ENCODE measurements at regions not wholly inside any gene's neighbourhood (a gene's known extent, or its start where the extent isn't known, plus 50 kb on each side); places are given as distances from the start of the nearest gene placed in this dataset.
"Not testable (repeated sequence)": the region's sequence is repeated elsewhere in the genome, so short reads cannot be mapped to it uniquely, and the experiment has no call there.

DNA sequence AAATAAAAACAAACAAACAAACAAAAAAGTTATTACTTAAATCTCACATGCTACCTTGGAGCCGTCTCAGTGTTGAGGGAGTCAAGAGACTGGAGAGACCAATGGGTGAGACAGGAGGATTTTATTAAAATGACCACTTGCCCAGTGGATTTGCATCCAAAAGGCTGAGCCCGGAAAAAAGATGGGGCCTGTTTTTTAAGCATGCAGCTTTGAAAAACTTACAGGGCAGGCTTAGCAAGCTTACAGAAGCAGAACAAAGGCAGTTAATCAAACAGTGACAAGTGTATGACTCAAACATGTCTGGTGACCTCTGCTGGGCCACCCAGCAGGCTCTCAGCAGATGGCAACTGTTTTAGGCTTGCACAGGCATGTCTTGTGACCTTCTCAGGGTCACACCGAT is 82.5 kb downstream of the POTEH start:
- not testable (repeated sequence) for DNase-seq

- DNase-seq, result not testable (repeated sequence)
These were observed 85.3 kb downstream of the POTEH start for GRCh38 chr22:15775118-15775517.

- DNase-seq, result not testable (repeated sequence)
These were observed 86.1 kb downstream of the POTEH start for GRCh38 chr22:15775670-15776669.

GRCh38 chr22:15776727-15777126 is 86.9 kb downstream of the POTEH start:
- DNase-seq, result not testable (repeated sequence)

DNA sequence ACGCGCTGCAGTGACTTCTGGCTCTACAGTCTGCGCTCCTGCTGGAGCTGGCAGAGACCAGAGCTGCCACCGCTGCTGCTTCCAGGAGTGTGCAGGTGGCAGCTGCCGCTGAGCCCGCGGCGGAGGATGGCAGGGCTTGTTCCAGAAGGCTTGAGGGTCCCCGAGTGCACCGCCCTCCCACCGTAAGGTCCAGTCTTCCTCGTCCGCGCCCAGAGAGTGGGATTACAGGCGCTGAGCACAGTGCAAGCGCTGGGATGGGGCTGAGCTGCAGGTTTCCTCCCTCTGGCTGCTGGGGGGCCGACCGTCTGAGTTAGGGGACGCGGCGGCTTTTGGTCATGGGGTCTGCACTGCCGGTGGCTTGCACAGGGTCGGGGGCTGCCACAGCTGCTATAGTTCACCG is 87.3 kb downstream of the POTEH start:
- DNase-seq, result not testable (repeated sequence)

- not testable (repeated sequence) for DNase-seq
These were observed 87.7 kb downstream of the POTEH start for GRCh38 chr22:15777557-15777956.

GRCh38 chr22:15778366-15778765 is 88.5 kb downstream of the POTEH start:
- not testable (repeated sequence) for DNase-seq

DNA sequence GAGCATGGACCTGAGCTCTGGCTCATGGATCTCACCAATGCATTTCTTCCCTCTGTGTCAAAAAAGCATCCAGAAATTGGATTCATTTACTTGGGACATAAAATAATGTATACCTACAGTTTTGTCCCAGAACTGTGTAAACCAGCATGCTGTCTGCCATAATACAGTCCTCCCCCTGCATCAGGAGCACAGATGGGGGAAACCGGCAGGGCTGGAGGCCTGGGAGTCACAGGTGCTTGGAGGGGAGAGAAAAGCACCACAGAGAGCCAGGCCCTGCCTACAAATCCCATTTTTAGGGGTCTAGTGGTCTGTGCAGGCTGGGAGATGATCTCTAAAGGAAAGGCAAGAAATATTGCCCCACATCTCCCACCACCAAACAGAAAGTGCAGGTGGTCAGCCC is 91.8 kb downstream of the POTEH start:
- DNase-seq, result not testable (repeated sequence)

DNA sequence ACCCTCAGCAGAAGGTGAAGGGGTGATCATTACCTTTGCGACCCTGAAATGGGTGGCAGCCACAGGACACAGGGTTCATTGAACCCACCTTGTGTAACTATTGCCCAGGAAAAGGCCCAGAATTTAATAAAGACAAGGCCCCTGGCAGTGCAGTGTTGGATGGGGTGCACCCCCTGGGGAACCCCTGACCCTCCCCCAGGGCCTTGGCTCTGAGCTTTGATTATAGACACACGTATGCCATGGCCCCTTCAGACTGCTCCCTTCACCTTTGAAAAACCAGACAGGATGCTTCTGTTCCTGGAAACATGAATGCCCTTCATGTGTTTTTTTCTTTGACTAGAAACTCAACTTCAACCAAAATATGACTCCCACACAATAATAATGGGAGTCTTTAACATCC is 93.1 kb downstream of the POTEH start:
- DNase-seq, result not testable (repeated sequence)

GRCh38 chr22:15784383-15785085 is 94.7 kb downstream of the POTEH start:
- not testable (repeated sequence) for DNase-seq

DNA sequence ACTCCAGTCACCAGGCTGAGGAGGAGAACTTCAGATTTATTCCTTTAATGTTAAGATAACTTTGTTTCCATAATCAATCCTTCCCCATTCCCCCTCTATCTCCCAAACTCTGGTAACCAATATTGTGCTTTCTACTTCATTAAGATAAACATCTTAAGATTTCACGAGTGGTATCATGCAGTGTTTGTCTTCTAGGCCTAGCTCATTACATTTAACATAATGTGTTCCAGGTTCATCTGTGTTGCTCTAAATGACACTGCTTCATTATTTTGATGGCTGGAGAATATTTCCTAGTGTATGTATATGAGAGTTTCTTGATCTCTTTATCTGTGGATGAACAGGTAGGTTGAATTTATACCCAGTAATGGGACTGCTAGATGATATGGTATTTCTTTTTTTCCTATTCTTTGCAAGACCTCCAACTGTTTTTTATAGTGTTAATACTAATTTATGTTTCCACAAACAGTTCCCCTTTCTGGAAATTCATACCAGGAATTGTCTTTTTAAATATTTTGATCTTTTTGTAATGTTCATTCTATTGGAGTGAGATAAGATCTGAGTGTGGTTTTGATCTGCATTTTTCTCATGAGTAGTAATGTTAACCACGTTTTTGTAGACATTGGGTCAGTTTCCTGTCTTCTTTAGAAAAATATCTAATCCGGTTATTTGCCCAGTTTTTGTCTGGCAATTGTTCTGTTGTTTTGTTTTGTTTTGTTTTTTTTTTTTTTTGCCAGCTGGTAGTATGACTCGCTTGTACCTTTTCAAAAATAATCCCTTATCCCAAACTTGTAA is 97.3 kb downstream of the POTEH start:
- DNase-seq, result not testable (repeated sequence)

- DNase-seq, result not testable (repeated sequence)
These were observed 101.7 kb downstream of the POTEH start for GRCh38 chr22:15791557-15791956.

DNA sequence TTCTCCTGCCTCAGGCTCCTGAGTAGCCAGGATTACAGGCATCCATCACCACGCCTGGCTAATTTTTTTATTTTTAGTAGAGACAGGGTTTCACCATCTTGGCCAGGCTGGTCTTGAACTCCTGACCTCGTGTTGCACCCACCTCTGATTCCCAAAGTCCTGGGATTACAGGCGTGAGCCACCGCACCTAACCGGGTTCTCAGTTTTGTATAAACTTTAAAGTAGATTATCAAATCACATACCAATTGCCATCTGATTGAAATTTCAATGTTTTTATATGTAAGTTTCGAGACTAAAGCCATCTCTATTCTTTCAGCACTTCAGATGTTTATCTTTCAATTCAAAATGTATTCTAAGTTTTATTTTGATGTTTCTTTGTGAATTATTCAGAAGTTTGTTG is 110.1 kb downstream of the POTEH start:
- not testable (repeated sequence) for DNase-seq

- DNase-seq, result not testable (repeated sequence)
These were observed 121.3 kb downstream of the POTEH start for GRCh38 chr22:15811141-15811540.

- not testable (repeated sequence) for DNase-seq
These were observed 126.0 kb downstream of the POTEH start for GRCh38 chr22:15815783-15816182.

DNA sequence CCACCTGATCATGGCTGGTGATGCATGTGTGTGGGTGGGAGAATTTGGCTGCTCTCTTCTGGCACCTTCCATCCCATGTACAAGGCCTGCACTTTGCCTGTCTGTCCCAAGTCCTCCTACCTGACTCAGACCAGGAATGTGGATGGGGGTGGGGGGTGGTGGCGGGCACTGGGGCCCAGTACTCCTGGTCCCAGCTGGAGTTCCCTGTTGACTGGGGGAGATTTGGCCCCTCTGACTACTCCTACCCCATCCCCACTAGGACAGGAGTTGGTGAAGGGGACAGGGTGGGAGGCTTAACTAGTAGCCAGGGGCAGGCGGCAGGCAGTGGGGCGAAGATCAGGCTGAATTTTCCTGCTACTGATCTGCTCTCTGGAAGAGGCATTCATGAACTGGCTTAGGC is 126.6 kb downstream of the POTEH start:
- not testable (repeated sequence) for DNase-seq

DNA sequence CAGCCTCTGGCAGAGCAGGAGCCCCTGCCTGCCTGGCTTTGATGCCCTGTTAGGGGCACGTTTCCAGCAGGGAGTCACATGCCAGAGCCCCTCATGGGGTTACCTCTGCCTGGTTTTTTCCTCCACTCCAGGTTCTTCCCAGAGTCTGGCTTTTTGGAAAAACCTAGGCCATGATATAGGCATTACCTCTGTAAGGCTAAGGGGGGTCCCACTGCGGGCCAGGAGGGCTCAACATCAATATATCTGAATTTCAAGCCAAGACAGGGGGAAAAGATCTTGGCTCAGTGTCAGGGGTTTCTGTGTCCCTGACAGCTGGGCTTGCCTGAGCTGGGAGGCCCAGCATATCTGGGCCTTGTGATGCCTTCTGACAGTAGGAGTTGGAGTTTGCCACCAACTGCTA is 127.4 kb downstream of the POTEH start:
- not testable (repeated sequence) for DNase-seq

- DNase-seq, result not testable (repeated sequence)
These were observed 130.1 kb downstream of the POTEH start for GRCh38 chr22:15819886-15820285.

DNA sequence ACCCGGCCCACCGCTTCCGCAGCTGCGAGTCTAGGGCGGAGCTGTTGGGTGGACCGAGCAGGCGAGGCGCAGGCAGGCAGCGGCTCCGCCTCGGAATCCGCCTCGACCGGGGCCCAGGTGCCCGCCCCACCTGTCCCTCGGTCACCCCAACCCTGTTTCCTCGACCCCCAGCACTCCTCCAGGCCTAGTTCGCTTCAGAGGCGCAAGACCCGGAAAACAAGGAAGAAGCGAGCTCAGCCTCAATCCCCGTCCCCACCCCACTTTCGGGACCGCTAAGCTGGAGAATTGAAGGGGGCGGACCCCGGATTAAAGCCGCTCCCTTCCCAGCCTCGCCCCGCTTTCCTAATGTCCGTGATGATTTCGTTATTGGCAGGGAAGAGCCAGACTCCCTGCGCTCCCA is 131.3 kb downstream of the POTEH start:
- DNase-seq, result not testable (repeated sequence)

DNA sequence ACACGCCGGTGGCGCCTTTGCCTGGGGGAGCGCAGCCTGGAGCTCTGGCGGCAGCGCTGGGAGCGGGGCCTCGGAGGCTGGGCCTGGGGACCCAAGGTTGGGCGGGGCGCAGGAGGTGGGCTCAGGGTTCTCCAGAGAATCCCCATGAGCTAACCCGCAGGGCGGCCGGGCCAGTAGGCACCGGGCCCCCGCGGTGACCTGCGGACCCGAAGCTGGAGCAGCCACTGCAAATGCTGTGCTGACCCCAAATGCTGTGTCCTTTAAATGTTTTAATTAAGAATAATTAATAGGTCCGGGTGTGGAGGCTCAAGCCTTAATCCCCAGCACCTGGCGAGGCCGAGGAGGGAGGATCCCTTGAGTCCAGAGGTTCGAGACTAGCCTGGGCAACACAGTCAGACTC is 132.2 kb downstream of the POTEH start:
- not testable (repeated sequence) for DNase-seq

DNA sequence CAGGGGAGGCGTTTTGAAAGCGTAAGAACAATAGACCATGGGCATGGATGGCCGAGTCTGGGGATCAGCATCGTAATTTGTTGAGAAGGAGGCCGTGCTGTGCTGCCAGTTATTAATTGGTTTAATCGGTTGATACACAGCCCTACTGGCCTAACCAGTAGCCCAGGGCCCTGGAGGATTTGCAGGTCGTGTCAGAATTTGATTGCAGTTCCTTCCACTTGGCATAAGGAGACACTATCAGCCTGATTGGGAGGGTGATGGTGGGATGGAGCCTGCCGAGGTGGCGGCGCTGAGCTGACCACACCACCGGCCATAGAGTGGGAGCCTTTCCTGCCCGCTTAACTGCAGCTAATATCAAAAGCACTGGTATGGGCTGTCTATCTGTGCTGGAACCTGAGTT is 133.4 kb downstream of the POTEH start:
- not testable (repeated sequence) for DNase-seq
